ENCODE measurements at regions not wholly inside any gene's neighbourhood (a gene's known extent, or its start where the extent isn't known, plus 50 kb on each side); places are given as distances from the start of the nearest gene placed in this dataset.

- DNase-seq (ENCODE audit: low spot score), result no peak
- ATAC-seq, result no peak
- intact Hi-C loops (cut with DNase I), result no loop called here
Observed at GRCh38 chr10:3016016-3016415, 51.3 kb upstream of the PFKP start.

- intact Hi-C loops (cut with DNase I), result no loop called here
- DNase-seq (ENCODE audit: low spot score), result no peak
- peak; percentile 90 for ATAC-seq
Observed at GRCh38 chr10:3014968-3015367, 52.4 kb upstream of the PFKP start.

- no peak for ATAC-seq
- no peak for DNase-seq (ENCODE audit: low spot score)
- intact Hi-C loops (cut with DNase I), result no loop called here
Observed at GRCh38 chr10:3012223-3012622, 55.1 kb upstream of the PFKP start.

- ATAC-seq, result no peak
- intact Hi-C loops (cut with DNase I), result no loop called here
- DNase-seq (ENCODE audit: low spot score), result no peak
Observed at GRCh38 chr10:3010816-3011460, 56.4 kb upstream of the PFKP start.

- intact Hi-C loops (cut with DNase I), result no loop called here
- no peak for ATAC-seq
- no peak for DNase-seq (ENCODE audit: low spot score)
Observed at GRCh38 chr10:3010334-3010733, 57.0 kb upstream of the PFKP start.

GRCh38 chr10:3009341-3009740, 58.0 kb upstream of the PFKP start:
- intact Hi-C loops (cut with DNase I), result loop anchor here (5.0 kb wide), 1 partner anchor 1897 kb away; no protein-coding TSS in a partner anchor
- no peak for ATAC-seq
- DNase-seq (ENCODE audit: low spot score), result no peak

- no peak for DNase-seq (ENCODE audit: low spot score)
- no peak for ATAC-seq
- intact Hi-C loops (cut with DNase I), result loop anchor here (5.0 kb wide), 1 partner anchor 1896 kb away; no protein-coding TSS in a partner anchor
Observed at GRCh38 chr10:3008518-3009195, 58.7 kb upstream of the PFKP start.

- no peak for DNase-seq (ENCODE audit: low spot score)
- no peak for ATAC-seq
- intact Hi-C loops (cut with DNase I), result loop anchor here (5.0 kb wide), 1 partner anchor 1894 kb away; no protein-coding TSS in a partner anchor
Observed at GRCh38 chr10:3006607-3007006, 60.7 kb upstream of the PFKP start.

GRCh38 chr10:3006093-3006492, 61.3 kb upstream of the PFKP start:
- ATAC-seq (no peak), DNase-seq (ENCODE audit: low spot score) (no peak)
- intact Hi-C loops (cut with DNase I), result loop anchor here (5.0 kb wide), 1 partner anchor 1894 kb away; no protein-coding TSS in a partner anchor

GRCh38 chr10:3002304-3002703, 65.0 kb upstream of the PFKP start:
- ATAC-seq, result no peak
- intact Hi-C loops (cut with DNase I), result no loop called here
- no peak for DNase-seq (ENCODE audit: low spot score)

GRCh38 chr10:3000048-3000447, 67.3 kb upstream of the PFKP start:
- intact Hi-C loops (cut with DNase I), result no loop called here
- DNase-seq (ENCODE audit: low spot score), result no peak
- no peak for ATAC-seq

GRCh38 chr10:2994221-2994961, 73.0 kb upstream of the PFKP start:
- DNase-seq (ENCODE audit: low spot score), result no peak
- intact Hi-C loops (cut with DNase I), result no loop called here

GRCh38 chr10:2993636-2994035, 73.7 kb upstream of the PFKP start:
- DNase-seq (ENCODE audit: low spot score) (no peak), ATAC-seq (no peak)
- intact Hi-C loops (cut with DNase I), result no loop called here

More at GRCh38 chr10:2994221-2994961, 73.0 kb upstream of the PFKP start:
- ATAC-seq, result peak; percentile 58

- ATAC-seq, result no peak
- intact Hi-C loops (cut with DNase I), result no loop called here
- no peak for DNase-seq (ENCODE audit: low spot score)
Observed at GRCh38 chr10:2992401-2993198, 74.7 kb upstream of the PFKP start.

- ATAC-seq (no peak), DNase-seq (ENCODE audit: low spot score) (no peak)
- intact Hi-C loops (cut with DNase I), result no loop called here
Observed at GRCh38 chr10:2990764-2991163, 76.6 kb upstream of the PFKP start.

GRCh38 chr10:2989292-2989947, 77.9 kb upstream of the PFKP start:
- DNase-seq (ENCODE audit: low spot score) (no peak), ATAC-seq (no peak)
- intact Hi-C loops (cut with DNase I), result no loop called here

- intact Hi-C loops (cut with DNase I), result no loop called here
- no peak for DNase-seq (ENCODE audit: low spot score)
- no peak for ATAC-seq
Observed at GRCh38 chr10:2987185-2987768, 80.1 kb upstream of the PFKP start.

GRCh38 chr10:2986391-2986801, 81.0 kb upstream of the PFKP start:
- intact Hi-C loops (cut with DNase I), result no loop called here
- ATAC-seq (peak; percentile 82), DNase-seq (ENCODE audit: low spot score) (no peak)

Data from sciatic nerve (tissue), 2 donors.